ENCODE measurements at regions not wholly inside any gene's neighbourhood (a gene's known extent, or its start where the extent isn't known, plus 50 kb on each side); places are given as distances from the start of the nearest gene placed in this dataset.
A peak's percentile ranks its signal among the peaks of the same experiment; 100 is the strongest.

DNA sequence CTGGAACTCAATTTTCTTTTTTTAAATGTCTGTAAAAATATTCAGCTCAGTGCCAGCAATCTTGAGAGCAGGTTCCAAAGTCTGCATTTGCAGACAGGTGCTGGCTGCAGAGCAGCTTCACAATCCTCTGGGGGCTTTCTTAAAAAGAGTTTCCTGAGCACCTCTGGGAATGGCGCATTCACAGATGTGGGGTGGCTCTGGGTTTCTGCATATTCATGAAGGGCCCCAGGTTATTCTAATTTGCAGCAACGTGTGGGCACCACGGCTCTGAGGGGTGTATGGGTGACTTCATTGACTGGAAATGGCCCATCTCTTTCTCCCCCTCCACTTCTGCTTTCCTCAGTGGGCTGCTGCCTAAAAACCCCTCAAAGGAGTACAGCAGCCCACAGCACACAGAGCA is 225.0 kb upstream of the APCDD1 start:
- Histone ChIP-seq H3K27ac (no peak overlapping the region), H2AFZ (no peak overlapping the region), H3K27me3 (no peaks in the 10 kb centered on the region), H3K4me1 (ENCODE audit: insufficient read depth) (peaks cover 8% of the 10 kb centered on the region), H3K4me2 (no peak overlapping the region), H3K4me3 (no peak overlapping the region), H4K20me1 (ENCODE audit: insufficient read depth, poor library complexity, severe bottlenecking) (no peaks in the 10 kb centered on the region), H3K9me2 (replicated peaks; ENCODE audit: insufficient read depth) (no peaks in the 10 kb centered on the region), H3K9me3 (ENCODE audit: low read depth) (no peaks in the 10 kb centered on the region), H3K36me3 (replicated peaks; ENCODE audit: insufficient read depth, low read depth) (no peaks in the 10 kb centered on the region), H3K79me2 (no peaks in the 10 kb centered on the region)
- WGBS (ENCODE audit: low lambda C conversion rate, missing lambda C conversion rate) = 90% methylated on average over 3 of the region's 3 CpGs
- no peak for DNase-seq (ENCODE audit: low spot score)
- no peak for TF ChIP-seq EZH2phosphoT487 (IDR thresholded peaks at IDR 0.05; ENCODE audit: low read depth, severe bottlenecking, unreplicated experiment)
- TF ChIP-seq CTCF (IDR thresholded peaks at IDR 0.05; ENCODE audit: poor library complexity) = no peak
- no peak for TF ChIP-seq EZH2 (IDR thresholded peaks at IDR 0.05; ENCODE audit: borderline replicate concordance)

- no peak overlapping the region for H2AFZ ChIP-seq
- no peak overlapping the region for H3K4me2 ChIP-seq
- H3K36me3 ChIP-seq (replicated peaks; ENCODE audit: insufficient read depth, low read depth) = no peaks in the 10 kb centered on the region
- no peaks in the 10 kb centered on the region for H3K27me3 ChIP-seq
- H3K9me2 ChIP-seq (replicated peaks; ENCODE audit: insufficient read depth) = no peaks in the 10 kb centered on the region
- H3K9me3 ChIP-seq (ENCODE audit: low read depth) = no peaks in the 10 kb centered on the region
- peak; percentile 33 for DNase-seq (ENCODE audit: low spot score)
- no peak for TF ChIP-seq EZH2phosphoT487 (IDR thresholded peaks at IDR 0.05; ENCODE audit: low read depth, severe bottlenecking, unreplicated experiment)
- no peak for TF ChIP-seq CTCF (IDR thresholded peaks at IDR 0.05; ENCODE audit: poor library complexity)
- no peak for TF ChIP-seq EZH2 (IDR thresholded peaks at IDR 0.05; ENCODE audit: borderline replicate concordance)
- H3K79me2 ChIP-seq = no peaks in the 10 kb centered on the region
- H3K27ac ChIP-seq = no peak overlapping the region
- H3K4me1 ChIP-seq (ENCODE audit: insufficient read depth) = peaks cover 14% of the 10 kb centered on the region
- no peaks in the 10 kb centered on the region for H4K20me1 ChIP-seq (ENCODE audit: insufficient read depth, poor library complexity, severe bottlenecking)
- 88% methylated on average over 3 of the region's 3 CpGs for WGBS (ENCODE audit: low lambda C conversion rate, missing lambda C conversion rate)
- no peak overlapping the region for H3K4me3 ChIP-seq
These were observed 224.4 kb upstream of the APCDD1 start for GRCh38 chr18:10230072-10230471.

GRCh38 chr18:10231220-10231619 is 223.2 kb upstream of the APCDD1 start:
- Histone ChIP-seq H3K27ac (no peak overlapping the region), H3K4me2 (no peak overlapping the region), H3K79me2 (no peaks in the 10 kb centered on the region), H3K4me1 (ENCODE audit: insufficient read depth) (peaks cover 22% of the 10 kb centered on the region), H3K27me3 (no peaks in the 10 kb centered on the region), H3K9me3 (ENCODE audit: low read depth) (no peaks in the 10 kb centered on the region), H3K9me2 (replicated peaks; ENCODE audit: insufficient read depth) (no peaks in the 10 kb centered on the region), H3K4me3 (no peak overlapping the region), H2AFZ (no peak overlapping the region), H4K20me1 (ENCODE audit: insufficient read depth, poor library complexity, severe bottlenecking) (no peaks in the 10 kb centered on the region), H3K36me3 (replicated peaks; ENCODE audit: insufficient read depth, low read depth) (no peaks in the 10 kb centered on the region)
- DNase-seq (ENCODE audit: low spot score) = no peak
- TF ChIP-seq EZH2phosphoT487 (IDR thresholded peaks at IDR 0.05; ENCODE audit: low read depth, severe bottlenecking, unreplicated experiment) (no peak), EZH2 (IDR thresholded peaks at IDR 0.05; ENCODE audit: borderline replicate concordance) (no peak), CTCF (IDR thresholded peaks at IDR 0.05; ENCODE audit: poor library complexity) (no peak)
- WGBS (ENCODE audit: low lambda C conversion rate, missing lambda C conversion rate) = 85% methylated on average over 3 of the region's 3 CpGs

DNA sequence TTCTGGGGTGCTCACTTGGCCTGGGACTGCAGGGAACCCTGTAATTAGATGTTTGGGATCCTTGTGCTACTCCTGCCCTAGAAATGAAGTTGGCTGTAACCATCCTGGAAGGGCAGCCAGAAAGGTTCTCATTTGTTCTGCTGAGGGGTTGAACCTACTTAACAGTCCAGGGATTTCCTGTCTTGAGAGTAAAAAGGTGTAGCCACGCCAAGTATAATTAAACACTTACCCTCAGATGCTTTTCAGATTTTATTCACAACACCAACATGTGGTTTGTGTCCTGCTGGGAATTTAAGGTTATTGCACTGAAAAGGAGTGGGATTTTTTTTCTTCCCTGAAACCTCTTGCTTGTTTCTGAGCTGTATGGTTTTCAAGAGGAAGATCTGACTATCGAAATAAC is 222.4 kb upstream of the APCDD1 start:
- H3K4me2 ChIP-seq = no peak overlapping the region
- H3K36me3 ChIP-seq (replicated peaks; ENCODE audit: insufficient read depth, low read depth) = no peaks in the 10 kb centered on the region
- H3K4me3 ChIP-seq = no peak overlapping the region
- H3K27ac ChIP-seq = no peak overlapping the region
- no peaks in the 10 kb centered on the region for H4K20me1 ChIP-seq (ENCODE audit: insufficient read depth, poor library complexity, severe bottlenecking)
- no peaks in the 10 kb centered on the region for H3K9me2 ChIP-seq (replicated peaks; ENCODE audit: insufficient read depth)
- no peaks in the 10 kb centered on the region for H3K27me3 ChIP-seq
- no peak for DNase-seq (ENCODE audit: low spot score)
- H2AFZ ChIP-seq = no peak overlapping the region
- no peaks in the 10 kb centered on the region for H3K79me2 ChIP-seq
- peaks cover 22% of the 10 kb centered on the region for H3K4me1 ChIP-seq (ENCODE audit: insufficient read depth)
- H3K9me3 ChIP-seq (ENCODE audit: low read depth) = no peaks in the 10 kb centered on the region
- no peak for TF ChIP-seq EZH2phosphoT487 (IDR thresholded peaks at IDR 0.05; ENCODE audit: low read depth, severe bottlenecking, unreplicated experiment)
- TF ChIP-seq CTCF (IDR thresholded peaks at IDR 0.05; ENCODE audit: poor library complexity) = no peak
- no peak for TF ChIP-seq EZH2 (IDR thresholded peaks at IDR 0.05; ENCODE audit: borderline replicate concordance)
- WGBS (ENCODE audit: low lambda C conversion rate, missing lambda C conversion rate) = 70% methylated on average over 2 of the region's 2 CpGs

All from hepatocyte (in vitro differentiated cells).